A673 (cell line): ENCODE measurements at regions not wholly inside any gene's neighbourhood (a gene's known extent, or its start where the extent isn't known, plus 50 kb on each side); places are given as distances from the start of the nearest gene placed in this dataset.

Source experiments
- BruUV-seq: library from RNA; stranded (reverse); fragments of 400-500 nt; replicated peaks from 2 replicates; lab custom pipeline; 2021; lab: Mats Ljungman, UMichigan
- CTCF ChIA-PET: fragments of 300-600 bp; sonication (Branson Sonifier 250); formaldehyde crosslinking; loops from one replicate; lab custom pipeline; 2022; ENCODE audit warnings: antibody characterized with exemption; lab: Charles Lee
- POLR2A ChIA-PET: fragments of 300-600 bp; sonication (Branson Sonifier 250); formaldehyde crosslinking; loops from one replicate; lab custom pipeline; 2022; ENCODE audit warnings: antibody characterized with exemption; ENCODE audit not compliant: low non-redundant PET; lab: Charles Lee
- DNase-seq: peaks from one replicate; pipeline ENCODE4 v3.0.0-alpha.2; 2015; ENCODE audit warnings: low spot score
- H3K27ac ChIP-seq: fragments of 200-600 bp; sonication (generic); 2 replicates; pipeline ENCODE4 v1.5.1; 2016; ENCODE audit warnings: mixed run types, low read depth, mild to moderate bottlenecking, mixed read lengths, antibody characterized with exemption, low read length; ENCODE audit not compliant: poor library complexity, severe bottlenecking
- H3K27me3 ChIP-seq: fragments of 200-600 bp; sonication (generic); replicated peaks from 2 replicates; pipeline ENCODE4 v1.6.1; 2017; ENCODE audit warnings: mixed run types, low read depth, mild to moderate bottlenecking, mixed read lengths, antibody characterized with exemption, low read length; ENCODE audit not compliant: insufficient read depth, poor library complexity
- H3K36me3 ChIP-seq: fragments of 200-600 bp; sonication (generic); 2 replicates; pipeline ENCODE4 v1.6.1; 2016; ENCODE audit warnings: mixed run types, mild to moderate bottlenecking, mixed read lengths, antibody characterized with exemption, low read length; ENCODE audit not compliant: insufficient read depth, poor library complexity, severe bottlenecking
- H3K4me1 ChIP-seq: fragments of 200-600 bp; sonication (generic); 2 replicates; pipeline ENCODE4 v1.6.1; 2017; ENCODE audit warnings: mixed run types, mild to moderate bottlenecking, mixed read lengths, antibody characterized with exemption, low read length; ENCODE audit not compliant: insufficient read depth, poor library complexity, severe bottlenecking
- H3K4me3 ChIP-seq: fragments of 200-600 bp; sonication (generic); 2 replicates; pipeline ENCODE4 v1.5.1; 2016; ENCODE audit warnings: low read depth, mixed run types, mild to moderate bottlenecking, mixed read lengths, low read length; ENCODE audit not compliant: poor library complexity, severe bottlenecking
- H3K9me3 ChIP-seq: fragments of 200-600 bp; sonication (generic); 2 replicates; pipeline ENCODE4 v1.6.1; 2016; ENCODE audit warnings: mixed run types, low read depth, mild to moderate bottlenecking, mixed read lengths, antibody characterized with exemption, low read length; ENCODE audit not compliant: poor library complexity, severe bottlenecking
- CTCF ChIP-seq: fragments of 300-800, 200-600 bp; sonication (generic); conservative IDR thresholded peaks from 2 replicates; pipeline ENCODE4 v1.5.1; 2017; ENCODE audit warnings: low read depth, mild to moderate bottlenecking, antibody characterized with exemption, low read length, moderate library complexity, mixed read lengths
- EZH2 ChIP-seq: fragments of 200-600 bp; sonication (generic); IDR thresholded peaks from 2 replicates; pipeline ENCODE4 v1.6.1; 2017; ENCODE audit warnings: borderline replicate concordance, low read depth, mild to moderate bottlenecking, mixed read lengths, antibody characterized with exemption, low read length; ENCODE audit not compliant: poor library complexity, severe bottlenecking
- intact Hi-C: fragments of 100-400 bp; cut with micrococcal nuclease; formaldehyde crosslinking; loops from one replicate; pipeline ENCODE4 v1.10.0; 2022; ENCODE audit not compliant: unreplicated experiment

- H3K27ac ChIP-seq: no peak overlapping the region
- no peaks in the 10 kb centered on the region for H3K9me3 ChIP-seq
- POLR2A ChIA-PET: no interaction called here
- H3K27me3 ChIP-seq: no peaks in the 10 kb centered on the region
- no TSS peak for BruUV-seq
- DNase-seq: no peak
- TF ChIP-seq EZH2 (no peak), CTCF (no peak)
- H3K4me3 ChIP-seq: no peak overlapping the region
- intact Hi-C loops: no loop called here
- CTCF ChIA-PET: no interaction called here
- H3K36me3 ChIP-seq: no peaks in the 10 kb centered on the region
- peaks cover 13% of the 10 kb centered on the region for H3K4me1 ChIP-seq
These were observed 108.9 kb upstream of the BLID start for GRCh38 chr11:122224867-122225266.

GRCh38 chr11:122220321-122220720 is 104.3 kb upstream of the BLID start:
- intact Hi-C loops: no loop called here
- H3K9me3 ChIP-seq: no peaks in the 10 kb centered on the region
- no peaks in the 10 kb centered on the region for H3K36me3 ChIP-seq
- peaks cover 5% of the 10 kb centered on the region for H3K4me1 ChIP-seq
- CTCF ChIA-PET: no interaction called here
- no peak for DNase-seq
- H3K27me3 ChIP-seq: no peaks in the 10 kb centered on the region
- BruUV-seq: no TSS peak
- TF ChIP-seq CTCF (no peak), EZH2 (no peak)
- H3K4me3 ChIP-seq: no peak overlapping the region
- POLR2A ChIA-PET: no interaction called here
- H3K27ac ChIP-seq: no peak overlapping the region

GRCh38 chr11:122219791-122220190 is 103.8 kb upstream of the BLID start:
- Histone ChIP-seq H3K4me3 (no peak overlapping the region), H3K27me3 (no peaks in the 10 kb centered on the region), H3K9me3 (no peaks in the 10 kb centered on the region), H3K4me1 (peaks cover 8% of the 10 kb centered on the region), H3K36me3 (no peaks in the 10 kb centered on the region), H3K27ac (no peak overlapping the region)
- ChIA-PET CTCF (no interaction called here), POLR2A (no interaction called here)
- intact Hi-C loops: loop anchor here (5.0 to 10.0 kb wide), 2 partner anchors 73 to 145 kb away; no protein-coding TSS in a partner anchor
- no TSS peak for BruUV-seq
- TF ChIP-seq EZH2: no peak
- no peak for TF ChIP-seq CTCF
- DNase-seq: no peak
